ENCODE measurements at regions not wholly inside any gene's neighbourhood (a gene's known extent, or its start where the extent isn't known, plus 50 kb on each side); places are given as distances from the start of the nearest gene placed in this dataset.

DNA sequence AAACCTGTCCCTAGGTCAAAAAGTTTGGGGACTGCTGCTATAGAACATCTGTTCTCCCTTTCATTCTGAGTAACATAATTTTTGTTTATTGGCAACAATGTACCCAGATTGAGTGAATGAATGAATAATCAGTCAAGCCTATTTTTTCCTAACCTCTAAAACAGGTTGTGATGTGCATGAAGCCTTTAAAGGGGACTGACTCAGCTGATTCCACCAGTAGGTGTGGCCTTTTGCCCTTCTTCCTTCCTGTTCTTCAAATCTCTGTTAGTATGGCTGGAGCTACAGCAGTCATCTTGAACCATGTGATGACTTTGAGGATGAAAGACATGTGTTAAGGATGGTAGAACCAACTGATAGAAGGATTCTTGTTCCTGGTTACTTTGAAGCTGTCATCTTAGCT is 476.1 kb downstream of the NUF2 start:
- DNase-seq (no peak), ATAC-seq (no peak)
- TF ChIP-seq CTCF (IDR thresholded peaks at IDR 0.05), result no peak
- H3K4me1 ChIP-seq (ENCODE audit: low read depth), result no peaks in the 10 kb centered on the region
- intact Hi-C loops (cut with DNase I, micrococcal nuclease), result no loop called here
- H3K36me3 ChIP-seq (ENCODE audit: low read depth), result no peaks in the 10 kb centered on the region
- no peak overlapping the region for H3K4me3 ChIP-seq
- no peaks in the 10 kb centered on the region for H3K9me3 ChIP-seq

- no peak for ATAC-seq
- H3K36me3 ChIP-seq (ENCODE audit: low read depth), result no peaks in the 10 kb centered on the region
- TF ChIP-seq CTCF (IDR thresholded peaks at IDR 0.05), result no peak
These were observed 477.5 kb downstream of the NUF2 start for GRCh38 chr1:163799190-163799805.

GRCh38 chr1:163807331-163808049 is 485.7 kb downstream of the NUF2 start:
- intact Hi-C loops (cut with DNase I, micrococcal nuclease), result no loop called here

More at GRCh38 chr1:163799190-163799805, 477.5 kb downstream of the NUF2 start:
- Histone ChIP-seq H3K4me3 (no peak overlapping the region), H3K9me3 (no peaks in the 10 kb centered on the region), H3K4me1 (ENCODE audit: low read depth) (no peaks in the 10 kb centered on the region)
- intact Hi-C loops (cut with DNase I, micrococcal nuclease), result no loop called here
- no peak for DNase-seq

DNA sequence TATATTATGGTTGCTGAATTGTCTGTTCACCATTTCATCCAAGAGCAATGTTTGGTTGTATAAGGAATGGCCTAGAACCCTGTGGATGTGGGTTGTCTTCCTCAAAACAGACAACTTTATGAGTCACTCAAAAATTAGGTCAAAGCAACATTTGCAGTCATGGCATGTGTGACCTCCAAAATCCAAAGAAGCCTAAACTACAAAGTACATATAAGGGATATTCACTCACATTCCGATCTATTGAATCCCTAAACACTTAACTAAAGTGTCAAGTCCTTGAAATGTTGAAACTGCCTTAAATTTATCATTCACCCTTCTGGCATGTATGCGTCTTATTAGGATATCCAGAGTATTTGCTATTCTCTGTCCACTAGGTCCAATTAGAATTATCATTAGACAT is 491.5 kb downstream of the NUF2 start:
- no peak for ATAC-seq
- Histone ChIP-seq H3K9me3 (no peaks in the 10 kb centered on the region), H3K36me3 (ENCODE audit: low read depth) (no peaks in the 10 kb centered on the region), H3K4me3 (no peak overlapping the region), H3K4me1 (ENCODE audit: low read depth) (no peaks in the 10 kb centered on the region)
- intact Hi-C loops (cut with DNase I, micrococcal nuclease), result no loop called here
- TF ChIP-seq CTCF (IDR thresholded peaks at IDR 0.05), result no peak
- no peak for DNase-seq

More at GRCh38 chr1:163807331-163808049, 485.7 kb downstream of the NUF2 start:
- no peak for DNase-seq
- H3K4me3 ChIP-seq, result no peak overlapping the region
- ATAC-seq, result no peak
- H3K36me3 ChIP-seq (ENCODE audit: low read depth), result no peaks in the 10 kb centered on the region
- no peaks in the 10 kb centered on the region for H3K4me1 ChIP-seq (ENCODE audit: low read depth)
- TF ChIP-seq CTCF (IDR thresholded peaks at IDR 0.05), result no peak
- H3K9me3 ChIP-seq, result no peaks in the 10 kb centered on the region

DNA sequence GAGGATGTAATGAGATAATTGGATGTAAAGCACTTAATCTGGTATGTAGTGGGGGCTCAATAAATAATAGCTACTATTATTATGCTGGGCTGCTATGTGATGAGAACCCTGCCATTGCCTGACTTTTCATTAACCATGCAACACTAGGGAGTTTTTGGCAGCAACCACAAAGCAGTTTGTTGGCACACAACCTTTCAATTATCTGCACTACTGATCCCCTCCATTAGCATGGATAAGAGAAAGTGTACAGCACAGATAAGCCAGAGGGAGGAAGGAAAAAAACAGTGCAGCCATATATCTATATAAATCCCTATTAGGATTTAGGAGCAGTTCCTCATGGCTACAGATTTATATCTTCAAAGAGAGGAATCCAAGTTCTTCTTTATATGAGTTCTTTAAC is 498.5 kb downstream of the NUF2 start:
- TF ChIP-seq CTCF (IDR thresholded peaks at IDR 0.05), result no peak
- DNase-seq (no peak), ATAC-seq (no peak)
- H3K9me3 ChIP-seq, result no peaks in the 10 kb centered on the region
- H3K4me3 ChIP-seq, result no peak overlapping the region
- H3K4me1 ChIP-seq (ENCODE audit: low read depth), result no peaks in the 10 kb centered on the region
- intact Hi-C loops (cut with DNase I, micrococcal nuclease), result no loop called here
- H3K36me3 ChIP-seq (ENCODE audit: low read depth), result no peaks in the 10 kb centered on the region
